HG02678 (cell line): ENCODE measurements at regions not wholly inside any gene's neighbourhood (a gene's known extent, or its start where the extent isn't known, plus 50 kb on each side); places are given as distances from the start of the nearest gene placed in this dataset.
"Not testable (repeated sequence)": the region's sequence is repeated elsewhere in the genome, so short reads cannot be mapped to it uniquely, and the experiment has no call there.

ENCODE experiments used
- ATAC-seq: cut with Tn5 transposase; IDR thresholded peaks from one replicate; pipeline ENCODE4 v1.9.1; 2021; ENCODE audit warnings: mild to moderate bottlenecking, moderate library complexity; ENCODE audit not compliant: unreplicated experiment

DNA sequence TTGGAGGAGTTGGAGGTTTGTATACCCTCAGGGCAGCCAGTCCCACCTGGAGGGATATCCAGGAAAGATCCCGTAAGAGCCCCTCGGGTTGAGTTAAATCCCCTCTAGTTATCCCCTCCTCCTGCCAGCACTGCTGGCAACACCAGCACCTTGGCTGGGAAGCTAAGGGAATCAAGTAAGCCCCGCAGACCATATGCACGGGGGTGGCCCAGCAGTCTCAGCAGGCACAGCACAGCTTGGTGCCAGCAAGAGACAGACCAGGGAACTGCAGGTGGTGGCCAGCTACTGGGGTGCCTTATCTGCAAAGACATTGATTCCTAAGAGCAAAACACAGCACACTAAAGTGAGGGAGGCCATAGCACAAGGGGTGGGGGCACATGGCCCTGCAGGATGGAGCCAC is 173.8 kb downstream of the GOLGA6L4 start:
- ATAC-seq, result not testable (repeated sequence)

GRCh38 chr15:84421513-84422181 is 179.2 kb upstream of the ZSCAN2 start:
- not testable (repeated sequence) for ATAC-seq

DNA sequence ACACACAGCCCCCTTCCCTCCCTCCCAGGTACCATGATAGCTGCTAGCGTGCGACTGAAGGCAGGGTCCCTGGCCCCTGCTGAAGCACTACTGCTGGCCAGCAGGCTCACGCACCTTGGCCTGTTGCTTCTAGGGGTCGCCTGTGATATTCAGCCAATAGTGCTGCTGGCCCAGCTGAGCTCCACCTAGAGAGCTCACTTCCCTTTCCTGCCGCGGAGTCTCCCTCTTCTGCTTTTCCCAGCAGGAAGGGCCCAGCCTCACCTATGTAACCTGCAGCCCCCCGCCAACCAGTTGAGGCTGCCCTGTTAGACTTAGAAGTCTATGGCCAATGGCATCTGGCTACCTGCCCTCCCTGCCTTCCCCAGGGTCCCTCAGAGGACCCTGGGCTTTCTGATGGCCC is 175.5 kb upstream of the ZSCAN2 start:
- not testable (repeated sequence) for ATAC-seq

GRCh38 chr15:84473305-84473877 is 127.4 kb upstream of the ZSCAN2 start:
- not testable (repeated sequence) for ATAC-seq

GRCh38 chr15:84476364-84477033 is 124.3 kb upstream of the ZSCAN2 start:
- ATAC-seq, result not testable (repeated sequence)

- peak; percentile 96 for ATAC-seq
Observed at GRCh38 chr15:84477550-84477949, 123.3 kb upstream of the ZSCAN2 start.

GRCh38 chr15:84480174-84480681 is 120.6 kb upstream of the ZSCAN2 start:
- not testable (repeated sequence) for ATAC-seq

DNA sequence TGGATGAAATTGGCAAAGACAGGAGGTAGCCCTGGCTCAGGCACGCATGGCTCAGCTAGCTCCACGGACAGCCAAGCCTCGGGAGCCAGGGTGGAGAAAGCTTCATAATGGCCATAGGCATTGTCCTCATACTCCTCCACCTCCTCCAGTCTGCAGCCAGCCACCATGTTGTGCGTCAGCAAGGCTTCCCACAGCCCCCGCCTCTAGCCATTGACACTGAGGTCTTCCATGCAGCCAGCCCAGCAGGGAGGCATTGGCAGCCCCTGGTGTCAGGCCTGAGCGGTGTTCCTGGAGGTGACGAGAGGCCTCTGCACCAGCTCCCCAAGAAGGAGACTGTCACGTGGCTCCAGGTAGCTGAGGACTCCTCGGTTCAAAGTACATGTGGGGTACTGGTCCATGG is 117.0 kb upstream of the ZSCAN2 start:
- not testable (repeated sequence) for ATAC-seq

DNA sequence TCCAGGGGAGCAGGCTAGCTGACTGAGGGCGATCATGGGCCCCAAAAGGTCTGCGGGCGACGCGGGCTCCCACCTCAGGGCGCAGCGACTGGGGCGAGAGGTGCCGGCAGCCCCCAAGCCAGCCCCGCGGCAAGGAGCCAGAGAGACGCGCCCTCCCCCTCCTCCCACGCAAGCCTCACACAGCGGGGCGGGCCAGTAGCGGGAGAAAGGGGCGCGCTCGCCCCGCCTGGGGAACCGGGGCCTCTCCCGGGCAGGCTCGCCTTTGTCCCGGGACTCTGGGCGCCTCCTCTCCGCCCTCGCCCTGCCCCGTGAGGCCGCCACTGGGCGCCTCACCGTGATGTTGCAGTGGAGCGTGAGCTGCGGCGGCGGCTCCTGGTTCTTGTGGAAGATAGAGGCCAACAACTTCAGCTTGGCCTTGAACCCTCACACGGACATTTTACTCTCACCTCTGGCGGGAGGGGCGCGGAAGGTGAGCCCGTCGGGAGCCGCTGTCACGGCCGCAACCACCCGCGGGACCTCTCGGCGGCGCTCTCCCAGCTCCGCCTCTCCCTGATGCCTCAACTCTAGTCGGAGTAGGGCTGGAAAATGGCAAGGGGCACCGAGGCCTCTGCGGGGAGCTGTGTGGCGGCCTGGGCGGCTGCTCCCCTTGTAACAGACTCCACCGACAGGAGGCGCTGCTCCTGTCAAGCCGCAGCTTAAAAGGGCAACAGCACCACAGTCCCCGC is 100.5 kb upstream of the ZSCAN2 start:
- ATAC-seq, result not testable (repeated sequence)

DNA sequence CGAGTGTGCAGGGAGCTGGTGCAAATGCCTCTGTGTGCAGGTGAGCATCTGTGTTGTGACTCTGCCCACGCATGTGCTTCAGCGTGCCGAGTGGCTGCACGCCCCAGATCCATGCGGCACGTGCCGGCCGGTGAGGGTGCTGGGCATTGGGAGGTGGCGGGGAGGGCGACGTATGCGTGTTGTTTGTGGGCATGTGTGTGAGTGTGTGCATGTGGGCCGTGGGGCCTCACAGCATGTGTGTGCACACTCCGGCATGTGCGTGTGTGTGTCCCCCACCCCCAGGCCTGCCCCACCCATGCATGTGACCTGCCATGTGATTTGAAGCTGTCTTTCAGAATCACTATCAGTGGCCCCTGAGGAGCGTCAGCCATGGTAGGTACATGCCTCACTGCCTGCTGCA is 97.7 kb upstream of the ZSCAN2 start:
- ATAC-seq, result not testable (repeated sequence)

DNA sequence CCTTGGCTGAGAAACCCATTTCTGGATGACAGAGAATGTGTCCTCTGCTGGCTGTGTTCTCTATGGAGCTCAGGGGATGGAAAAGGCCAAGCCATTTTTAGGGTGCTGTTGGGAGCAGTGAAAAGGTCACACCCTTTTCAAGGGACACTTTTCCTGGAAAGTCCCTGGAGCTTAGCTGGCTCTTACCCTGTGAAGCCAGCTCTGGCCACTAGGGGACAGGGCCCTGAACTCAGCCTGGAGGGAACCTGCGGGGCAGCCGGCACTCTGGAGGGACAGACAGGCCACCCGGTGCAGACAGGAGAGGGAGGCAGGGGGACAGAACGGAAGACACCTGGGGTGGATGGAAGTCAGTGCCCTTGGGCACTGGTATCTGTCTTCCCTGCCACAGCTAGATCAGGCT is 95.3 kb upstream of the ZSCAN2 start:
- not testable (repeated sequence) for ATAC-seq

DNA sequence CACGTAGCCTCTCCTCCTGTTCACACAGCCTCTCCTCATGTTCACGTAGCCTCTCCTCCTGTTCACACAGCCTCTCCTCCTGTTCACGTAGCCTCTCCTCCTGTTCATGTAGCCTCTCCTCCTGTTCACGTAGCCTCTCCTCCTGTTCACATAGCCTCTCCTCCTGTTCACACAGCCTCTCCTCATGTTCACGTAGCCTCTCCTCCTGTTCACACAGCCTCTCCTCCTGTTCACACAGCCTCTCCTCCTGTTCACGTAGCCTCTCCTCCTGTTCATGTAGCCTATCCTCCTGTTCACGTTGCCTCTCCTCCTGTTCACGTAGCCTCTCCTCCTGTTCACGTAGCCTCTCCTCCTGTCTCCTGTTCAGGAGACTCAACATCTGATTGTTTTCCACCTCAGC is 88.5 kb upstream of the ZSCAN2 start:
- not testable (repeated sequence) for ATAC-seq

- not testable (repeated sequence) for ATAC-seq
Observed at GRCh38 chr15:84516773-84517172, 84.0 kb upstream of the ZSCAN2 start.

GRCh38 chr15:84525491-84526344 is 75.1 kb upstream of the ZSCAN2 start:
- not testable (repeated sequence) for ATAC-seq

DNA sequence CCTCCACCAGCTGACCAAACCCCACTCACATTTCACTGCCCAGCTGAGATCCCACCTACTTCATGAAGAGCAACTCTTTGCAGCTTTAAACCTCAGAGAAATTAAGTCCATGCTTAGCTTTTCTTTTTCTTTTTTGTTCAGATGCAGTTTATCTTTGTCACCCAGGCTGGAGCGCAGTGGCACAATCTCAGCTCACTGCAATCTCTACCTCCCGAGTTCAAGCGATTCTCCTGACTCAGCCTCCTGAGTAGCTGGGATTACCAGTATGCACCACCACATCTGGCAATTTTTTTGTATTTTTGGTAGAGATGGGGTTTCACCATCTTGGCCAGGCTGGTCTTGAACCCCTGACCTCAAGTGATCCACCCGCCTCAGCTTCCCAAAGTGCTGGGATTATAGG is 70.1 kb upstream of the ZSCAN2 start:
- not testable (repeated sequence) for ATAC-seq

GRCh38 chr15:84531223-84531622 is 69.6 kb upstream of the ZSCAN2 start:
- ATAC-seq, result not testable (repeated sequence)

DNA sequence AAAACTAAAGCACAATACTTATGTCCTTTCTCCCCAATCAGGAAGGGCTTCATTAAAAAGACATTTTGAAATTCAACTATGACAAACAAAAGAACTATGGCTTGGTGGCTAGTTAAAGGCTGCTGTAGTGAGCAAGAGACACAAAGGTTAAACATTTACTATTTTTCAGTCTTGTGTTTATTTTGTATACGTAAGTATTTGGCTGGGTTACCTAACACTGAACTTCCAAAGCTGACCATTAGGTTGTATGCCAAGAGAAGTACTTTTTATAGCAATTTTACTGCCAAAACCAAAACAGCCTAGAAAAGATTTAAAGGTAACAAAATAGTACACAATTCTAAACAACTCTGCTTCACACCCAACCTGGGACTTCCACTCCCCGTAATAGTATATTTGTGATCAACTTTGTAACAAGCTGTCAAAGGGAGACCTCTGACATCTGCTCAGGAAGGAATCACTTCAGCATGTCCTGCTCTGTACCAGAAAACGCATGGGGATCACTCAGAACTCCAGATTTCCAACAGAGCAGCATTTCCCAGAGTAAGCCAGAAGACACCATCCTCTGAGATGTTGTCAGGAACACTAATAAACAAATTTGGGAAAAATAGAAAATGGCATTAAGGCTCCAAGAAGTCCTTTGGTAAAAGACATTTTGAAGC is 69.0 kb upstream of the ZSCAN2 start:
- not testable (repeated sequence) for ATAC-seq

- not testable (repeated sequence) for ATAC-seq
Observed at GRCh38 chr15:84533705-84534104, 67.1 kb upstream of the ZSCAN2 start.

DNA sequence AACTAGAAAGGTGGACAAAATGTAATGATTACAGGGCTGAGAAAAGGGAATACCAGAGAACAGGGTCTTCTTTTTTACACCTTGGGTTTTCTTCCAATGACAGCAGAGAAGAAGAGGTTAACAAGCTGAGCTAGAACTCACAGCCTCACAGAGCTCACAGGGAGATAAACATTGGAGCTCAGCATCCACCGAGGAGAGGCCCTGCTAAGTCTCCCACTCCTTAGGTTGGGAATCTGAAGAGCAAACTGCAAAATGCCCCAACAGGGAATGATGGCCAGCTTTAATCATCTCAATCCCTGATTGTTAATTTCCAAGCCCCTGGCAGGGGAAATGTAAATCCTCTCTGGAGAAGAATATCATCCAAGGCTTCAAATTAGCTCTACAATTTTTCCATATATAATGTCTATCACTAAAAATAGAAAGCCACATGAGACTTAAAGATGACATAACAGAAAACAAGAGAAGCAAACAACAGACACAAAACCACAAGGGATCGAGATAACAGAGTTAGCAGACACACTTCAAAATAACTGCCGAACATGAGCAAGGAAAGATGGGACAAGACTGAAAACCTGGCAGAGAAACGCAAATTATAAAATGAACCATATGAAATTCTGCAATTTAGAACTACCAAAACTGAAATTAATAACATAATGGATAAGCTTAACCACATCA is 66.1 kb upstream of the ZSCAN2 start:
- ATAC-seq, result not testable (repeated sequence)
